UCSD-AML1 (cell line): ENCODE measurements at regions not wholly inside any gene's neighbourhood (a gene's known extent, or its start where the extent isn't known, plus 50 kb on each side); places are given as distances from the start of the nearest gene placed in this dataset.
"Not testable (repeated sequence)": the region's sequence is repeated elsewhere in the genome, so short reads cannot be mapped to it uniquely, and the experiment has no call there.

Experiments
- DNase-seq: peaks from one replicate; lab custom pipeline; 2025; ENCODE audit not compliant: unreplicated experiment; lab: John Stamatoyannopoulos, UW

DNA sequence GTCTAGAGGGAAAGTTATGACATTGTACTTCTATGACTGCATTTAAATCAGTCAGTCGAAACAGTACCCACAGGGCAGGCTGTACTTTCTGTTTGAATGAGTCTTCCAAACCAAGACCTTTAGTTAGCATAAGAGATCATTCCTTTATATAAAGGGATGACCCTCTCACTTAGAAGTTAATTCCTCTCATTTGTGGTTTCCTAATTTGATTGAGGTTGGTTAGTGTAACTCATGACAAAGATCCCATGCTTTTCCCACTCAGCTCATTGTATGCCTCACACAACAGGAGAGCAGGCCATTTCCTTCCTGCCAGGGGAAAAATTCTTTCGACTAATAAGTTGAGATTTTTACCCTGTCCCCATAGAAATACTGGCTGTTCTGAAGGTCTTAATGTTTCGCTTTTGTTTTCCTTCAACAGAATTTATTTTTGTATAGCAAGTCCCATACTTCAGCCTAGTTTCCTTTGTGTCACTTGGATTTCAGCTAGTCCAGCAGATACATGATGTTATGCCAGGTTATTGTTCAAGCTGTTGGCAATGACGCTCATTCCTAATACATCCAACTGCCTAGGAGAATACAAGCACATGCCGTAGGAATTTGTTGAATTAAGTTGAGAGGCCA lies 500.7 kb downstream of the SPATA31D1 start:
- DNase-seq = no peak

DNA sequence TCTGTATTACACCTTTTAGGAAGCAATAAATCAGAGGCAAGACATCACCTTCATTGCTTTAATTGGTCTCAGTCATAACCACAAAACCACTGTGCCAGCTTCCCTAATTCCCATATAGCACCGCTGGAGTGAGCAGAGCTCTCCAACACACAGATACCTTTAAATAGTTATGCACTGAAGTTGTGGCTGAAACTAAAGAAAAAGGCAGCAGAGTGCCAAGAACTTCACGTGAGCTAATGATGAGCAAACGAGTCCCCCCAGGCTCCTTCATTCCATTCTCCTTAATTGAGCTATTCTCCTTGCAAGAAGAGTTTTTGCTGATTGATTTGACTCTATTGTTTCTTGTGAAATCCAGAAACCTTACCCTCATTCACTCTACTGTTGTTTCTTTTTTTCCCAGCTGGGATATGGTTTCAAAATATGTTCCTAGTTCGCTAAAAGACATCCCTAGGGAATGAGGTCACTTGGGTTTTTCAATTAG lies 501.5 kb downstream of the SPATA31D1 start:
- DNase-seq = no peak

DNA sequence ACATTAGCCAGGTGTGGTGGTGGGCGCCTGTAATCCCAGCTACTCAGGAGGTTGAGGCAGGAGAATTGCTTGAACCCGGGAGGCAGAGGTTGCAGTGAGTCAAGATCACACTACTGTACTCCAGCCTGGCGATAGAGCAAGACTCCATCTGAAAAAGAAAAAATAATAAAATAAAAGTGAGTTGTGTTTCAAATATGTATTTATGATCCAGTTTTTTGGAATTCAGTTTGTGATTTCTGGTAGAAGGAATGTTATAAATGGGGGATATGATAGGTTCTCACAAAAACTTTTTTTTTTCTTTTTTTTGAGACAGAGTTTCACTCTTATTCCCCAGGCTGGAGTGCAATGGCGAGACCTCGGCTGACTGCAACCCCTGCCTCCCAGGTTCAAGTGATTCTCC lies 502.2 kb downstream of the SPATA31D1 start:
- DNase-seq = not testable (repeated sequence)

DNA sequence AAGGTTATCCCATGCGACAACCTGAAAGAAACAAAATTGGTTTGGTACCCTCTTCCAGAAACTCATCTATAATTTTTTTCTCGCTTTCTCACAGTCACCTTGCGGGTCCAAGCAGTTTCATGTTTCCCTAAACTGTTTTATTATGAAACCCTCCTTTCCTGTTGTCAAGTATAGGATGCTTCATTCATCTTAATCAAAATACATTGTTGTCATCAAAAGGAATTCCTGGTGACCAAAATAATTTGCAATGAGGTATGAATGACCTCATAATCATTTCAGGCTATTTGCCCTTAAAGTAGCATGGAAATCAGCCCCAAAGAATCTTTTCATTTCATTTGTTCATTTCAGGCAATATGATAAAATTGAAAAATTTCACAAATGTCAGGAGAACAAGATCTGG lies 503.0 kb downstream of the SPATA31D1 start:
- no peak for DNase-seq

DNA sequence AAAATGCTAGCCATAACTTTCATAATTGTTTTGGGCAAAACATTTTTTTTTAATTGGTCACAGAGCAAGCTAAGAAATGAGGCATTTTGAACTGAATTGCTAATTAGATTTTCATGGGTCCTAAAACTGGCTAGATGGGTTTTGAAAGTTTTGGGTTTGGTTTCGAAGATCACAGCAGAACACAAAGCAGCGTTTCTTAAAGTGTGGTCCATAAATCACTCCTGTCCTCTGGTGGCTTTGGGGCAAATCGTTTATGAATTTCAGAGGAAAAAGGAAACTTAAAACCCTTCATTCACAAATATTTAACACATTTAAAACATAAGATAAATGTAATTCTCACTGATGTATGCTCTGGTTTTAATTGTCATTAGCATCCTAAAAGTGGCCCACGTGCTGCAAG lies 503.7 kb downstream of the SPATA31D1 start:
- DNase-seq = no peak

DNA sequence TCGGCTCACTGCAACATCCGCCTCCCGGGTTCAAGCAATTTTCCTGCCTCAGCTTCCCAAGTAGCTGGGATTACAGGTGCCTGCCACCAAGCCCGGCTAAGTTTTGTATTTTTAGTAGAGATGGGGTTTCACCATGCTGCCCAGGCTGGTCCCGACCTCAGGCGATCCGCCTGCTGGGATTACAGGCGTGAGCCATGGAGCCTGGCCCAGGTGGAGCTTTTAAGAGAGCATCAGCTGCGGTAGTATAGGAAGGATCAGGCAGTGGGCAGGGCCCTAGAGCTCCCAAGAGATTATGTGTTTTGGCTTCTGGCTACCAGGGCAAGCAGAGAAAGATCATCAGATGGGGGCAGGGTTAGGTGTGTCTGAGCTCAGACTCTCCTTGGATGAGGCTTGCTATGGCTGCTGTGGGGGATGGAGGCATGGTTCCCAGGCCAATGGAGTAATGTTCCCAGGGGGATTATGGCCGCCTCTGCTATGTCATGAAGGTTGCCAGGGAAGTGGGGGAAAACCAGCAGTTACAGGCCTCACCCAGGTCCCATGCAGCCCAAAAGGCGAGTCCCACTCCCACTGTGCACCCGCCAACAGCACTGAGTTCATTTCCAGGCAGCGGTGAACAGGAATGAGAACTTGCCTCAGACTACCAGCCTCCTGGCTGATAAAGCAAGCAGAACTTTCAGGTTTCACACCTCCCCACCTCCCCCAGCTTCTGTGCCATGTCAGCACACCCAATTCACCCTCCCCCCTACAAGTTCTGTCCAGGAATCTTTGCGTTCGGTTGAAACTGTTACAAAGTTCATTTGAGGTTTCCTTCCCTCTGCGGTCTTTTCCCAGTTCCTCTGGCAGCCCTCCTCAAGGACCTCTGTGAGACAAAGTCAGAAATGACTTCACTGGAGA lies 507.6 kb downstream of the SPATA31D1 start:
- no peak for DNase-seq

DNA sequence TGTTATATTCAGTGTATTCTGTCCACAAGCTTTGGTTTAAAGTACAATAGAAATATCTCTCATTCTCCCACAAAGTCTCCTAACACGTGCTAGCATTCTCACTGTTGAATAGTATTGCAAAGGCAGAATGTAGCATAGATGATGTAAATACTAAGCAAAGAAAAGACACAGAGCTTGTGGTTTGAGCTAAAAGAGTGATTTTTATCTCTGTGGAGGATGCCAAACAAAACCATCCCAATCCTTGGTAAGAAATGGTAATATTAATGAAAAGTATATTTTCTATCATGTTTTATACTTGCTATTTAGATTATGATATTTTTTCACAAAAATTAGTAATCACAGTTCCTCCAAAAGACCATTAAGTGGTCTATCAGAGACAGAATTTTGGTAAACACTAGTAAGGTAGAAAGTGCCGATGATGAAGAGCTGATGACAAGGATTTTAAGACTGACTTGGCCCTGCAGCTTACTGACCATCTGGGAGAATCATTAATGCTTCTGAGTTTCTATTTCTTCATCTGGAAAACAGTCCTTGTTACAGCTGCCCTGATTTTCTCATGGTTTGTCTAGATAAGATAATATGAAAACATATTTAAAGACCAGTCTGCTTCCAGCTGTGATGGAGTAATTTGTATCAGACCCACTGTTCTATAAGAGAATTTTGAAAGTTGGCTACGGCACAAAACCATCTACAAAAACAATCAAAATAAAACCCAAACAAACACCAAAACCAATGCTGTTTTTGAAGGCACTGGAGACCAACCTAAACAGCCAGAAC lies 510.2 kb downstream of the SPATA31D1 start:
- DNase-seq = no peak

DNA sequence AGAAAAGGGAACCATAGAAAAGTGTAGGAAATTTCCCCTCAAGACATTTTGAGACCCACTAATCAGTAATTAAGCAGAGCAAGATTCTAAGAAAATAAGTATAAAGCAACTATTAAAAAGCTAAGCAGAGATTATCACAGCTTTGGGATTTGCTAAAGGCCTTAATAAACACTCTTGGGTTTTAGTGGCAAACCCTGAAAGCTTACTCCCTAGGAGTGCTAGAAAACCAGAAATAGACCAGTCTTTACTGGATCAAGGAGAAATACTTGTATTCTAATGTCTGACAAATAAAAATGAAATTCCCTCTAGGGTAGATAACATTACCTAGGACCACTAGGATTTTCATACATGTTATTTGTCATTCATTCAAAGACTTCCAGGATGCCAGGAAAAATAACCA lies 510.8 kb downstream of the SPATA31D1 start:
- no peak for DNase-seq

DNA sequence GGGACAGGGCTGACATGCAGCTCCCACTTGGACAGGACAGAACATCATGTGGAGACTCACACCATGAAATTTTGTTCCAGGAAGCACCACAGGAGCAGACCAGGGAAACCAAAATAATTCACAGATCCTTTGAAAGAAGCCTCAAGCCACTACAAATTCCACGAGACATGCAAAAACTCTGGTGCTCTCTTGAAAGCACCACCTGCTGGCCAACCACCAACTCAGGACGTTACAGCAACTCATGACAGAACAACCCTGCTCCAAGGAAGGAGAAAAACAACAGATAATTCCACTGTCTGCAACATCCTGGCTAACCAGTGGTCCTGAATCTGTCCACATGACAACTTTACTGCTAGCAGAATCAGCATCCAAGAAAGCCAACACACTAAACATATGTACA lies 516.0 kb downstream of the SPATA31D1 start:
- DNase-seq = no peak

DNA sequence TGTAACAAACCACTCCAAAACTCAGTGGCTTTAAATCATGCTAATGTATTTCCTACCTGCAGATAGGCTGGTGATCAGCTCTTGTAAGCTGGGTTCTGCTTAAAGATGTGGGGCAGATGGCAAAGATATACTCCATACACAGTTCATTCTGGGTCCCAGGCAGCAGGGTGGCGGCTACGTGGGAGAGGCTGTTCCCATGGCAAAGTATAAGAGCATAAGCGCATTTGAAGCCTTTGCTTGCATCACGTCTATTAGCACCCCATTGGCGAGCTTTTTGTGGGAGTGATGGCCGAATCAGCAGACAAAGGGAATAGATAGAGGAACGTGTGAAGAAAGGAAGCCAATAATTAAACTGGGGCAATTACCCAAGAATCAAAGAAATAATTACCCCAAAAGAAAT lies 523.1 kb downstream of the SPATA31D1 start:
- no peak for DNase-seq

DNA sequence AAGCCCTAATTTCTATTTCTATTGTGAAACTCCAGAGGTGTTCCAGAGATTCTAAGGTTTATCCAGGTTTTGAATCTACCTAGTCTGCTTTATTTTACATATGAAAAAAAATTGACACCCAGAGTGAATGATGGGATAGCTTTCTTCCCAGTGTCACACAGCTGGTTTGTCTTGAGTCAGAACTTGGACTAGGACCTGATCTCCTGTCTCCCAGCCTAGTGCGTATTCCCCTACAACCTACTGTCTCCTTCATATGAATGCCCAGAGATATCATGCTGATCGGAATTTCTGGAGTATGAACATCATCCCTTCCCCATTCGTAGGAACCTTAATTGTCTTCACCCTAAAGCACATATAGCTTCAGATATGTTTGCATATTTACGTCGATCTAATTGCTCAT lies 524.2 kb downstream of the SPATA31D1 start:
- DNase-seq = no peak

DNA sequence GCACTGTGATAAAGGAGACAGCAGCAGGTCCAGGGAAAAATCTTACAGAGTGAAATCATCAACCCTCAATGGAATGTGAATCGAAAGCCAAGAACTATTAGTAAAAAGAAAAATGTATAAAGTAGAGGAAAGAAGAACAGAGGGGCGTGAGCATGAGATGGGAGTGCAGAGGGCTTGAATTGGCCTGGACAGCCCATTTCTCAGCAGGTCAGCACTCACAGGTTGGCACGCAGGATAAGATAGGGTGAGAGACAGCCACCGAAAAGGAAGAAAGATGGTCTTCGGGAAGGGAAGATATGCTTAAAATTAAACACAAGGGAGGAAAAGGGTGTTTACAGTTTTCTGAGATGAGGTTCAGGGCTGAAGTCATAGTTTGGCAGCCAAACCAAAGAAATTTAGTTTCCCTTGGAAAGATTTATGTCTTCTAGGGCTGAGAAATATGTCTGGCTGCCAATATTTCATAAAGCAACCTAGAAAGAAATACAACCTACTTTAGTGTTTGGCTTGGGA lies 524.7 kb downstream of the SPATA31D1 start:
- no peak for DNase-seq

DNA sequence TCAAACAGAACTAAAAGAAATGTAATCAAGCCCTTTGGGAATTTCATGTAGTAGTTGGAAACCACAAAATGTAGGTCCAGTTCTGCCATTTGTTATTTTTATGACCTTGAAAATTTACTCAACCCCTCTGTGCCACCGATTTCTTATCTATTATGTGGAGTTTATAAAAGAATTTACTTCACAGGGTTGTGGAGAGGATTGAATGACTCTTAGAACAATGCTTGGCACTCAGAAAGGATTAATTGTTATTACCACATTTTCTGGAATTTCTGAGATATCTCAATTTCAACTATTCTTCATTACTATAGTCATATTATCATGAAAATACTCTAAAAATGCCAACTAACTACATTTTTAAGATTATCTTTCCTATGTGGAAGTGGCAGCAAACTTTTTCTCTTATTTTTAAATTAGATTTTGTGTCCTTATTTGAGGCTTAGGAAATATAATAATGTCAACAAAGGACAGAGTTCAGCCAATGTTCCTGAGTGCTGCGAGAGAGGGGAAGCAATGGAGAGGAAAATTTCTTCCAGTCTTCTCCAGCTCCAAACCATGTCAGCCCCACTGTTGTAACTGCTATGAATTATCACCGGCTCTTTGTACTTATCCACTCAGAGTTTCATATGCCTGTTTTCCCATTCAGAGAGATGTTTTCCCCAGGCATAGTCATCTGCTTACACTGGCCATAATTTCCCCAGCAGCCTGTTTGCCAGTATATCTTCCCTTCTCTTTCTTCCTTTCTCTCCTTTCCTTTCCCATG lies 525.6 kb downstream of the SPATA31D1 start:
- no peak for DNase-seq

DNA sequence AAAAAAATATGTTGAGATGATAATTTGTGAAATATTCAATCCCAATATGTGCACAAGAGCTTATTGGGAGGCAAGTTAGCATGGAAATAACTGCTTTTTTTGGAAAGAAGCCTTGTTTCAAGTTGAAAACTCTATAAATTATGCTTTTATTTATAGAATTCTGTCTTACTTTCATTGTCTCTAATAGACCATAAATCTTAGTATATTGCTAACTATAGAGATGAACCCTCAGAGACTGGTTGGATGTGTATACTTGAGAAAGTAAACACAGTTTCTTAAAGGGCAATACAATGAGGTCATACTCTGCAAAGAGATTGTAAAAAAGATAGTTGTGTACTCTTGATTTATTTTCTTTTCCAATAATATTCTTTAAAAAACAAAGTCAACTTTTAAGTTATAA lies 530.3 kb downstream of the SPATA31D1 start:
- no peak for DNase-seq

DNA sequence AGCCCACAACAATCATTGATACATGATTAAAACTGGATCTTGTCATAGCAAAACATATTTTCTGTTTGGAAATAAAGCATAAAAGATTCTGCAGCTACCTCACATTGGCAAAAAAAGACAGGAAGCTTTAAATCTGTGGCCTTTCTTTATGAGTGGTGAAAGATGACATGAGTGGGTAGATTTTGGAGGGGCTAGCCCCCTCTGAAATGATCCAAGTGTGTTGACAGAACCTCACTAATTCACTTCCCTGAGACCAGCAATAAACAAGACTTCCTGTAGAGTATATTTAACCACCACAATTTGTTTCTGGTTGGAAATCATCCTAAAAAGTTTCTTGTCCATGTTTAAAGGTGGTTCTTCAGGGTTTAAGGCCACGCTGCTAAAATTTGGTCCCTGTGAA lies 530.8 kb downstream of the SPATA31D1 start:
- DNase-seq = no peak

DNA sequence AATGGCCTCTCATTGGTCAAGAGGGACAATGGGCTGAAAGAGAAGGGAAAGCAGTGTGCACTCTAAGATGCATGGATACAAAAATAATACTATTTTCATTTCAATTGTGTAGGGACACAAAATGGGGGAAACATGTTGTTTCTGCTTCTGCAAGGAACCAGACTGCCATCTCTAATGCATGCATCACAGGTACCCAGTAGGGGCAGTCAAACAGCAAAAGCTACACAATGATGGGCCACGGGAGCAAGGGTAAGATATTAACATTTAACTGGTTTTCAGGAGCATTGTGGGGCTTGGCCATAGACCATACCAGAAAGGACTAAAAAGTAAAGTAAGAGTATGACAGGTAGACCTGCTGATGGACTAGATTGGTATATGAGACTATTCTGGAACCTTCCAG lies 535.8 kb downstream of the SPATA31D1 start:
- no peak for DNase-seq

DNA sequence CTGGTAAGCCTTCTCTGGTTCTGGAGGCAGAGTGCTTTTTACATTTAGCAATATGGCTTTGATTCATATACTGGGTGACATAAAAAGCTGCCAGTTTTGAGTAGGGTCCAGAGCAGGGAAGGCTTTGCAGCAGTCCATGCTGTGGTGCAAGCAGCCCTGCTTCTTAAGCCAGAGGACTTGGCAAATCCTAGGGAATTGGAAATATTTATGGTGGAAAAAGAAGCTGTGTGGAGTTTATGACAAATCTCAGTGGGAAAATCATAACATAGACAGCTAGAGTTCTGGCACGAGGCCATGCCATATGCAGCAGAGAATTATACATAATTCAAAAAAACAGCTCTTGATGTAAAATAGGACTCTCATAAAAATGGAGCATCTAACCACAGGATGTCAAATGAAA lies 536.4 kb downstream of the RASEF start:
- no peak for DNase-seq

DNA sequence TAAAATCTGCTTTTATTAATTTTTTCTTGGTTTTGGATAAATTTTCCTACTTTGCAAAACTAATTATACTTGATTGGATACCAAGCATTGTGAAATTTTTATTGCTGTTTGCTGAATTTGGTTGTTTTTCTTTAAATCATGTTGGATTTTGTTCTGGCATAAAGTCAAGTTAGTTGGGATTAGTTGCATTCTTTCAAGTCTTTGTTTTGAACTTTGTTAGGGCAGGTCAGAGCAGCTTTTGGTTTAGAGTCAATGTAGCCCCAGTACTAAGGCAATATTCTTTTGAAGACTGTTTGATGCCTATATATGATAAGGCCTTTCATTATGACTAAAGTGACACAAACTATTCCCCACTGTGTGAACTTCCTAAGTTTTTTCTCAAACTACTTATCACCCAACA lies 531.1 kb downstream of the RASEF start:
- no peak for DNase-seq

DNA sequence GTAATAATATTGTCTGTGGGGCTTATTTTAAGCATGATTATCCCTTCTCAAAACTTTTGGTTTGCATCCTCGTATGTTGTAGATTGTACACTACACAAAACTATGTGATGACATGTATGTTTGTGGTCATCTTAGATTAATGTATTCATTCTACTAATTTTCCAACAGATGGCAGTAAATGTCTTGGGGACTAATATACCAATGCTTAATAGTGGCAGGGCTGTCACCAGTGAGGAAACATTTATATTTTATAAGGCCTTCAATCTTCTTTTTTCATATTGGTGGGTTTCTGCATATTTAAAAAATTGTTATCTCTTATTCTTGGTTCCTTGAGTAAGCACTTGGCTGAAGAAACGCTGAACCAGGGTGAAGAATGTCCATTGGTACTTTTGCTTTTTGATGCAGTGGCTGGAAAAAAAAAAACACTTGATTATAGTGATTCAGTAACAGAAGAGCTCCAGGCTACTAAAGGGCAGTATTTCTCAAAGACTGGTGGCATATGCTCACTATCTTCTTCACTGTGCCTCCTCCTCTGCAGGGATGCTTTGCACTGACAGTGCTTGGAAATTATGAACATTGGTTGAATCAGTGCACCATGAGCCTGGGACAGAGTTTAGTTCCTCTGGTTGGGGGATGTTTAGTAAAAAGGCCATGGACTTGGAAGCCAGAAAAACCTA lies 530.3 kb downstream of the RASEF start:
- DNase-seq = no peak

DNA sequence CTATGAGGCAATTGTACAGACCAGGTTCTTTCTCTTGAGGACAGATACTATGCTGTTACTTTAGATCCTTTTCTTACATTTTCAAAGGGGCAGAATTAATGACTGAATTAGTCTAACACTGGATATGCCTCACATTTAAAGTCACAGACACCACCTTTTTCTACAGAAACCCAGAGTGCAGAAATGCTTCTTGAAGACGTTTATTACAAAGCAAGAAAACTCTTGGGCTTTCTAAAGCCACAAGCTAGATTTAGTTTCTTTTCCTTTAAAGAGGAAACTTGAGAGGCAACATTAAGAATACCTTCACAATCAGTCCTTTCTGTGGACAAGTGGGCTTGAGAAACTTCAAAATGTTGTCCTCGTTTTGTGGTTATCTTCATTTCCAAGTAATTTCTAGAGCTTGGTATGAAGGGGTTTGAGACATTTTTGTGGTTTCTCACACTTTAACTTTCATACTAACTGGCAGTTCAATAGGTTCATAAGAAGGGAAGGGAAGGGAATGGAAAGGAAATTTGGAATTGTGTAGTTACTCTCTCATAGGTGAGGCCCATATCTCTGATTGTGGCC lies 527.4 kb downstream of the RASEF start:
- no peak for DNase-seq
